Panc1 (cell line): ENCODE measurements at regions not wholly inside any gene's neighbourhood (a gene's known extent, or its start where the extent isn't known, plus 50 kb on each side); places are given as distances from the start of the nearest gene placed in this dataset.
"Not testable (repeated sequence)": the region's sequence is repeated elsewhere in the genome, so short reads cannot be mapped to it uniquely, and the experiment has no call there.

Experiments used
- ATAC-seq: fragments of 200-7000 bp; cut with Tn5 transposase; 2 replicates; pipeline ENCODE4 v1.9.1; 2020; ENCODE audit warnings: mild to moderate bottlenecking, moderate library complexity
- BruUV-seq: library from RNA; stranded (reverse); fragments of 400-500 nt; replicated peaks from 2 replicates; lab custom pipeline; 2021; lab: Mats Ljungman, UMichigan
- CTCF ChIA-PET: fragments of 300-600 bp; sonication (Branson Sonifier 250); formaldehyde crosslinking; loops from one replicate; lab custom pipeline; 2022; ENCODE audit warnings: antibody characterized with exemption; lab: Charles Lee
- POLR2A ChIA-PET: fragments of 300-600 bp; sonication (Branson Sonifier 250); formaldehyde crosslinking; loops from one replicate; lab custom pipeline; 2022; ENCODE audit warnings: antibody characterized with exemption; lab: Charles Lee
- DNase-seq: peaks from one replicate; pipeline ENCODE4 v3.0.0-alpha.2; 2010; ENCODE audit warnings: low read depth, low spot score
- H3K27ac ChIP-seq: 2 replicates; pipeline ENCODE4 v1.5.1; 2011; ENCODE audit warnings: mild to moderate bottlenecking, low read length, inconsistent platforms
- H3K27me3 ChIP-seq: fragments of 200-500 bp; sonication (Bioruptor generic); 2 replicates; pipeline ENCODE4 v1.6.0; 2014; ENCODE audit warnings: low read length, inconsistent platforms; ENCODE audit not compliant: control insufficient read depth, insufficient read depth
- H3K36me3 ChIP-seq: fragments of 200-500 bp; sonication (Bioruptor generic); 2 replicates; pipeline ENCODE4 v1.5.1; 2014; ENCODE audit warnings: inconsistent platforms, mild to moderate bottlenecking, low read length, moderate library complexity; ENCODE audit not compliant: control insufficient read depth, insufficient read depth
- H3K4me1 ChIP-seq: 2 replicates; pipeline ENCODE4 v1.5.1; 2011; ENCODE audit warnings: inconsistent platforms, mild to moderate bottlenecking, low read length, moderate library complexity; ENCODE audit not compliant: control insufficient read depth, insufficient read depth
- H3K4me3 ChIP-seq, 2 experiments: 2 replicates each; pipeline ENCODE4 v1.5.1; 2011 to 2012; ENCODE audit warnings: low read depth in 2 of 2, low read length in 2 of 2, mild to moderate bottlenecking in 2 of 2, inconsistent platforms in 1 of 2, moderate library complexity in 1 of 2
- H3K9me3 ChIP-seq: fragments of 200-500 bp; sonication (Bioruptor generic); 2 replicates; pipeline ENCODE4 v1.5.1; 2014; ENCODE audit warnings: low read depth, mild to moderate bottlenecking, inconsistent platforms, low read length, moderate library complexity; ENCODE audit not compliant: control insufficient read depth, insufficient read depth
- CTCF ChIP-seq: fragments of 450-650 bp; IDR thresholded peaks from 2 replicates; pipeline ENCODE4 v1.5.1; 2017; ENCODE audit warnings: mild to moderate bottlenecking
- POLR2AphosphoS5 ChIP-seq: IDR thresholded peaks from 2 replicates; pipeline ENCODE4 v1.6.1; 2012; ENCODE audit warnings: mild to moderate bottlenecking, low read depth, low read length, moderate library complexity
- REST ChIP-seq, 2 experiments: IDR thresholded peaks; 2 replicates each; pipeline ENCODE4 v1.6.1; 2011 to 2012; ENCODE audit warnings: low read depth in 2 of 2, control low read depth in 1 of 2, low read length in 1 of 2, mild to moderate bottlenecking in 1 of 2, moderate library complexity in 1 of 2; ENCODE audit not compliant: insufficient read depth in 1 of 2
- SIN3A ChIP-seq: IDR thresholded peaks from 2 replicates; pipeline ENCODE4 v1.6.1; 2012; ENCODE audit warnings: low read depth, mild to moderate bottlenecking, low read length, moderate library complexity, borderline replicate concordance; ENCODE audit not compliant: insufficient read depth
- TCF7L2 ChIP-seq: IDR thresholded peaks from 2 replicates; pipeline ENCODE4 v1.6.1; 2011; ENCODE audit warnings: mild to moderate bottlenecking, low read depth, low read length, inconsistent platforms
- in situ Hi-C: cut with HindIII; loops from 2 replicates; pipeline ENCODE4 v1.10.0; 2016; ENCODE audit warnings: low sequenced_read_pairs, low pct_unique_long_range_greater_than_20kb
- intact Hi-C: fragments of 100-400 bp; cut with micrococcal nuclease; formaldehyde crosslinking; loops from one replicate; pipeline ENCODE4 v1.10.0; 2022; ENCODE audit not compliant: unreplicated experiment

GRCh38 chr18:78507217-78507616 lies 472.4 kb upstream of the SALL3 start:
- no peaks in the 10 kb centered on the region for H3K9me3 ChIP-seq
- BruUV-seq, result no TSS peak
- no peak overlapping the region for H3K27ac ChIP-seq
- in situ Hi-C loops (no loop called here), intact Hi-C loops (no loop called here)
- H3K27me3 ChIP-seq, result no peaks in the 10 kb centered on the region
- no peak for DNase-seq
- no peaks in the 10 kb centered on the region for H3K4me1 ChIP-seq
- H3K36me3 ChIP-seq, result no peaks in the 10 kb centered on the region
- no peak for TF ChIP-seq SIN3A
- no peak for TF ChIP-seq CTCF
- no peak for TF ChIP-seq REST (IDR thresholded peaks at IDR 0.05; ENCODE audit: insufficient read depth in 1 of 2, low read depth in 2 of 2, low read length in 1 of 2)
- TF ChIP-seq TCF7L2, result no peak
- no peak for TF ChIP-seq POLR2AphosphoS5
- no peak for ATAC-seq
- POLR2A ChIA-PET, result no interaction called here
- CTCF ChIA-PET, result no interaction called here
- H3K4me3 ChIP-seq, result no peak overlapping the region

GRCh38 chr18:78508228-78508824 lies 471.3 kb upstream of the SALL3 start:
- POLR2A ChIA-PET, H3K4me1 ChIP-seq, H3K27me3 ChIP-seq, DNase-seq, H3K9me3 ChIP-seq, ATAC-seq, H3K4me3 ChIP-seq, H3K36me3 ChIP-seq, in situ Hi-C loops, BruUV-seq, H3K27ac ChIP-seq, intact Hi-C loops, CTCF ChIA-PET: not testable (repeated sequence)

- no TSS peak for BruUV-seq
- no peak for ATAC-seq
- no peak for DNase-seq
- Histone ChIP-seq H3K27me3 (no peaks in the 10 kb centered on the region), H3K27ac (no peak overlapping the region), H3K4me1 (no peaks in the 10 kb centered on the region), H3K36me3 (no peaks in the 10 kb centered on the region), H3K9me3 (no peaks in the 10 kb centered on the region), H3K4me3 (no peak overlapping the region)
- ChIA-PET CTCF (no interaction called here), POLR2A (no interaction called here)
- in situ Hi-C loops (no loop called here), intact Hi-C loops (no loop called here)
- TF ChIP-seq TCF7L2 (no peak), SIN3A (no peak), REST (IDR thresholded peaks at IDR 0.05; ENCODE audit: insufficient read depth in 1 of 2, low read depth in 2 of 2, low read length in 1 of 2) (no peak), POLR2AphosphoS5 (no peak), CTCF (no peak)
Observed at GRCh38 chr18:78510091-78510490, 469.5 kb upstream of the SALL3 start.
